ENCODE measurements at regions not wholly inside any gene's neighbourhood (a gene's known extent, or its start where the extent isn't known, plus 50 kb on each side); places are given as distances from the start of the nearest gene placed in this dataset.

GRCh38 chr2:221850076-221850475 lies 278.0 kb upstream of the EPHA4 start:
- no peaks in the 10 kb centered on the region for H3K27me3 ChIP-seq (ENCODE audit: insufficient read depth)
- no peaks in the 10 kb centered on the region for H3K9me3 ChIP-seq
- H3K4me1 ChIP-seq (ENCODE audit: control insufficient read depth in 1 of 2, insufficient read depth in 2 of 2, low read depth in 1 of 2, low read length in 1 of 2): no peaks in the 10 kb centered on the region
- H4K20me1 ChIP-seq (ENCODE audit: insufficient read depth): no peaks in the 10 kb centered on the region
- ChIA-PET CTCF (no interaction called here), POLR2A (no interaction called here)
- no peaks in the 10 kb centered on the region for H3K79me2 ChIP-seq (ENCODE audit: insufficient read depth)
- no peak overlapping the region for H3K27ac ChIP-seq (ENCODE audit: low read depth in 2 of 2, low read length in 1 of 2)
- H3K4me2 ChIP-seq: no peak overlapping the region
- no peak overlapping the region for H2AFZ ChIP-seq (ENCODE audit: low read depth)
- no peaks in the 10 kb centered on the region for H3F3A ChIP-seq (replicated peaks; ENCODE audit: insufficient read depth)
- no peak for DNase-seq
- H3K9ac ChIP-seq: no peak overlapping the region
- TF ChIP-seq MEF2A (IDR thresholded peaks at IDR 0.05; ENCODE audit: borderline replicate concordance, low read depth) (no peak), EP300 (IDR thresholded peaks at IDR 0.05; ENCODE audit: borderline replicate concordance in 1 of 2, low read depth in 1 of 2, low read length in 1 of 2) (no peak), USF2 (IDR thresholded peaks at IDR 0.05; ENCODE audit: borderline replicate concordance, low read depth, low read length) (no peak), RAD21 (IDR thresholded peaks at IDR 0.05; ENCODE audit: low read length) (no peak), POLR2AphosphoS5 (IDR thresholded peaks at IDR 0.05; ENCODE audit: low read depth, low read length) (no peak), YY1 (IDR thresholded peaks at IDR 0.05; ENCODE audit: low read depth) (no peak), PBX3 (IDR thresholded peaks at IDR 0.05) (no peak)
- no peaks in the 10 kb centered on the region for H3K36me3 ChIP-seq (replicated peaks in 1 of 2; ENCODE audit: control insufficient read depth in 1 of 2, insufficient read depth in 2 of 2, low read length in 1 of 2)
- H3K9me2 ChIP-seq: no peaks in the 10 kb centered on the region
- H3K4me3 ChIP-seq (ENCODE audit: low read depth in 2 of 2, low read length in 1 of 2): no peak overlapping the region
- 5% methylated on average over 3 of the region's 3 CpGs for WGBS (ENCODE audit: low lambda C conversion rate)

DNA sequence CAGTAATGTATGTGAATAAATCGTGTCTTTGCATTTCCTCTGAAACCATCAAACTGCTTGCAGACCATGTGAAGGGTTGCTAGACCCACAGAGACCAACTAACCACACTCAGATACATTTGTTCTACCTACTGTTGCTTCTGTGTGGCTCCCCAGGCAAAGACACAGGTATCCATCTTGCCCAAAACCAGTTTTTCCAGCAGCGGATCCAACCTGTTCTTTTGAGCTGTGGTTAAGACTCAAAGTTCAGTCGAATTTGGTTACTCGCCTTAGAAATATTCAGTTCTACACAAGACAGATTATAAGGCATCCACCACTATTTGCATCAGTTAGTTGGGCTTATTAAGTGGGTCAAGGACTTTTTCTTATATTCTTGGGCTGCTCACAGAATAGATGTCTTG lies 276.2 kb upstream of the EPHA4 start:
- Histone ChIP-seq H3K4me3 (ENCODE audit: low read depth in 2 of 2, low read length in 1 of 2) (no peak overlapping the region), H3K4me2 (no peak overlapping the region), H3F3A (replicated peaks; ENCODE audit: insufficient read depth) (no peaks in the 10 kb centered on the region), H3K9me2 (no peaks in the 10 kb centered on the region), H2AFZ (ENCODE audit: low read depth) (no peak overlapping the region), H3K9ac (no peak overlapping the region), H3K79me2 (ENCODE audit: insufficient read depth) (no peaks in the 10 kb centered on the region), H3K36me3 (replicated peaks in 1 of 2; ENCODE audit: control insufficient read depth in 1 of 2, insufficient read depth in 2 of 2, low read length in 1 of 2) (no peaks in the 10 kb centered on the region), H3K4me1 (ENCODE audit: control insufficient read depth in 1 of 2, insufficient read depth in 2 of 2, low read depth in 1 of 2, low read length in 1 of 2) (no peaks in the 10 kb centered on the region; a peak in 1 of 4 replicates), H3K9me3 (no peaks in the 10 kb centered on the region), H4K20me1 (ENCODE audit: insufficient read depth) (no peaks in the 10 kb centered on the region), H3K27me3 (ENCODE audit: insufficient read depth) (no peaks in the 10 kb centered on the region), H3K27ac (ENCODE audit: low read depth in 2 of 2, low read length in 1 of 2) (no peak overlapping the region)
- DNase-seq: no peak
- POLR2A ChIA-PET: no interaction called here
- TF ChIP-seq SIN3A (IDR thresholded peaks at IDR 0.05; ENCODE audit: borderline replicate concordance, low read depth, low read length) (no peak), NRF1 (IDR thresholded peaks at IDR 0.05; ENCODE audit: low read depth, low read length) (no peak), CHD2 (IDR thresholded peaks at IDR 0.05; ENCODE audit: low read length, partially characterized antibody) (no peak)
- 1% methylated on average over 4 of the region's 4 CpGs for WGBS (ENCODE audit: low lambda C conversion rate)
- CTCF ChIA-PET: no interaction called here

- no peaks in the 10 kb centered on the region for H3K36me3 ChIP-seq (replicated peaks in 1 of 2; ENCODE audit: control insufficient read depth in 1 of 2, insufficient read depth in 2 of 2, low read length in 1 of 2)
- WGBS (ENCODE audit: low lambda C conversion rate): 5% methylated on average over 2 of the region's 2 CpGs
- H3K27me3 ChIP-seq (ENCODE audit: insufficient read depth): no peaks in the 10 kb centered on the region
- DNase-seq: no peak
- H3K4me2 ChIP-seq: no peak overlapping the region
- H3K9me2 ChIP-seq: no peaks in the 10 kb centered on the region
- peaks cover 2% of the 10 kb centered on the region; the same call in 1 of the 2 replicates for H3K9me3 ChIP-seq
- CTCF ChIA-PET: no interaction called here
- POLR2A ChIA-PET: no interaction called here
- no peak overlapping the region for H3K27ac ChIP-seq (ENCODE audit: low read depth in 2 of 2, low read length in 1 of 2)
- no peak overlapping the region for H3K4me3 ChIP-seq (ENCODE audit: low read depth in 2 of 2, low read length in 1 of 2)
- H3K9ac ChIP-seq: no peak overlapping the region
- no peaks in the 10 kb centered on the region for H3F3A ChIP-seq (replicated peaks; ENCODE audit: insufficient read depth)
- H3K79me2 ChIP-seq (ENCODE audit: insufficient read depth): no peaks in the 10 kb centered on the region
- no peaks in the 10 kb centered on the region; a peak in 1 of 4 replicates for H3K4me1 ChIP-seq (ENCODE audit: control insufficient read depth in 1 of 2, insufficient read depth in 2 of 2, low read depth in 1 of 2, low read length in 1 of 2)
- H2AFZ ChIP-seq (ENCODE audit: low read depth): no peak overlapping the region
- no peaks in the 10 kb centered on the region for H4K20me1 ChIP-seq (ENCODE audit: insufficient read depth)
- TF ChIP-seq MEF2A (IDR thresholded peaks at IDR 0.05; ENCODE audit: borderline replicate concordance, low read depth) (no peak), REST (IDR thresholded peaks at IDR 0.05; ENCODE audit: low read depth, low read length) (no peak), POLR2AphosphoS5 (IDR thresholded peaks at IDR 0.05; ENCODE audit: low read depth, low read length) (no peak), ZBTB33 (IDR thresholded peaks at IDR 0.05; ENCODE audit: borderline replicate concordance, low read depth) (no peak), EP300 (IDR thresholded peaks at IDR 0.05; ENCODE audit: borderline replicate concordance in 1 of 2, low read depth in 1 of 2, low read length in 1 of 2) (no peak), RAD21 (IDR thresholded peaks at IDR 0.05; ENCODE audit: low read length) (no peak), ELF1 (IDR thresholded peaks at IDR 0.05) (no peak), FOXJ3 (CRISPR knock-in tag; IDR thresholded peaks at IDR 0.05) (no peak), SIN3A (IDR thresholded peaks at IDR 0.05; ENCODE audit: borderline replicate concordance, low read depth, low read length) (no peak)
Observed at GRCh38 chr2:221845021-221845365, 272.9 kb upstream of the EPHA4 start.
